Ovary (tissue), 3 donors: ENCODE measurements at regions not wholly inside any gene's neighbourhood (a gene's known extent, or its start where the extent isn't known, plus 50 kb on each side); places are given as distances from the start of the nearest gene placed in this dataset.

Experiments
- CTCF ChIP-seq, 3 donors: fragments of 450-650 bp in 2 of 3; fragments of 200-600 bp in 1 of 3; IDR thresholded peaks; one replicate each; pipeline versions ENCODE4 v1.5.1 to v1.8.0; 2016 to 2022; ENCODE audit warnings: antibody characterized with exemption in 3 of 3, mild to moderate bottlenecking in 1 of 3
- EP300 ChIP-seq: sonication (generic); formaldehyde crosslinking; IDR thresholded peaks from one replicate; pipeline ENCODE4 v1.6.1; 2017; ENCODE audit warnings: antibody characterized with exemption
- POLR2A ChIP-seq: fragments of 450-650 bp; IDR thresholded peaks from one replicate; pipeline ENCODE4 v1.6.1; 2017; ENCODE audit warnings: antibody characterized with exemption, mild to moderate bottlenecking, moderate library complexity
- donor health status: DM: no; HTN: no; CAD: no.

GRCh38 chr16:66263168-66263972, 103.1 kb upstream of the CDH5 start:
- TF ChIP-seq CTCF (IDR thresholded peaks at IDR 0.05): no peak
- TF ChIP-seq EP300: no peak
- TF ChIP-seq POLR2A: no peak
